Keratinocyte (primary cell): ENCODE measurements at regions not wholly inside any gene's neighbourhood (a gene's known extent, or its start where the extent isn't known, plus 50 kb on each side); places are given as distances from the start of the nearest gene placed in this dataset.

Experiments used
- DNase-seq: peaks from one replicate; pipeline ENCODE4 v3.0.0-alpha.2; 2011; ENCODE audit warnings: low read depth, missing footprints, low spot score
- FAIRE-seq: peaks from 2 replicates; lab custom pipeline; 2011; peaks lifted over from hg19 to GRCh38; lab: Jason Lieb, UNC
- H2AFZ ChIP-seq: 2 replicates; pipeline ENCODE4 v1.6.0; 2012; ENCODE audit warnings: low read length, control low read depth, inconsistent platforms; ENCODE audit not compliant: control insufficient read depth
- H3K27ac ChIP-seq: 2 replicates; pipeline ENCODE4 v1.5.1; 2011; ENCODE audit warnings: low read length; ENCODE audit not compliant: control insufficient read depth, insufficient read depth
- H3K27me3 ChIP-seq: 3 replicates; pipeline ENCODE4 v1.6.0; 2011; ENCODE audit warnings: low read length; ENCODE audit not compliant: control insufficient read depth, insufficient read depth; ENCODE audit errors: extremely low read depth
- H3K36me3 ChIP-seq, 2 experiments: 2 replicates in 1 of 2; 3 replicates in 1 of 2; pipeline ENCODE4 v1.5.1; 2011; ENCODE audit warnings: low read length in 2 of 2, mild to moderate bottlenecking in 1 of 2; ENCODE audit not compliant: control insufficient read depth in 2 of 2, insufficient read depth in 2 of 2; ENCODE audit errors: extremely low read depth in 1 of 2
- H3K4me1 ChIP-seq: 3 replicates; pipeline ENCODE4 v1.5.1; 2011; ENCODE audit warnings: low read length; ENCODE audit not compliant: control insufficient read depth, insufficient read depth; ENCODE audit errors: extremely low read depth
- H3K4me2 ChIP-seq: 3 replicates; pipeline ENCODE4 v1.6.0; 2011; ENCODE audit warnings: low read depth, low read length; ENCODE audit not compliant: control insufficient read depth, insufficient read depth; ENCODE audit errors: extremely low read depth
- H3K4me3 ChIP-seq, 3 experiments: fragments of 200-600 bp in 1 of 3; sonication (generic) in 1 of 3; 2 replicates in 2 of 3; 3 replicates in 1 of 3; pipeline ENCODE4 v1.5.1; 2011 to 2016; ENCODE audit warnings: low read length in 3 of 3, mild to moderate bottlenecking in 3 of 3, control low read depth in 2 of 3, inconsistent platforms in 1 of 3, low read depth in 1 of 3, mixed read lengths in 1 of 3, mixed run types in 1 of 3, moderate library complexity in 1 of 3; ENCODE audit not compliant: control insufficient read depth in 2 of 3, insufficient read depth in 2 of 3; ENCODE audit errors: extremely low read depth in 1 of 3
- H3K79me2 ChIP-seq: 2 replicates; pipeline ENCODE4 v1.6.0; 2012; ENCODE audit warnings: low read length; ENCODE audit not compliant: control insufficient read depth, insufficient read depth
- H3K9ac ChIP-seq: 3 replicates; pipeline ENCODE4 v1.6.0; 2011; ENCODE audit warnings: low read length; ENCODE audit not compliant: control insufficient read depth, insufficient read depth; ENCODE audit errors: extremely low read depth
- H3K9me1 ChIP-seq: 3 replicates; pipeline ENCODE4 v1.6.0; 2011; ENCODE audit warnings: low read length; ENCODE audit not compliant: control insufficient read depth, insufficient read depth; ENCODE audit errors: extremely low read depth
- H3K9me3 ChIP-seq: 2 replicates; pipeline ENCODE4 v1.5.1; 2012; ENCODE audit warnings: low read depth, low read length; ENCODE audit not compliant: control insufficient read depth
- H4K20me1 ChIP-seq: 3 replicates; pipeline ENCODE4 v1.6.0; 2011; ENCODE audit warnings: low read length; ENCODE audit not compliant: control insufficient read depth, insufficient read depth; ENCODE audit errors: extremely low read depth
- CTCF ChIP-seq, 3 experiments: IDR thresholded peaks in 1 of 3; conservative IDR thresholded peaks in 1 of 3; optimal IDR thresholded peaks in 1 of 3; 2 replicates in 2 of 3; 3 replicates in 1 of 3; pipeline versions ENCODE3 to v1.5.1; 2011; ENCODE audit warnings: low read length in 3 of 3, mild to moderate bottlenecking in 3 of 3, moderate library complexity in 2 of 3, control low read depth in 1 of 3, inconsistent platforms in 1 of 3; ENCODE audit not compliant: insufficient read depth in 2 of 3; ENCODE audit errors: extremely low read depth in 1 of 3
- EZH2 ChIP-seq: IDR thresholded peaks from one replicate; pipeline ENCODE4 v1.6.1; 2012; ENCODE audit warnings: inconsistent platforms, mild to moderate bottlenecking, low read length, moderate library complexity
- dilution Hi-C: fragments of 300-500 bp; cut with MboI; formaldehyde crosslinking; loops from one replicate; pipeline ENCODE4 v1.7.0; 2020; ENCODE audit warnings: low sequenced_read_pairs; ENCODE audit not compliant: extremely low pct_ligation_motif_present

- Histone ChIP-seq H4K20me1 (no peaks in the 10 kb centered on the region), H3K4me3 (no peak overlapping the region), H3K27me3 (no peaks in the 10 kb centered on the region), H3K79me2 (no peaks in the 10 kb centered on the region), H3K9me3 (no peaks in the 10 kb centered on the region), H3K4me1 (no peaks in the 10 kb centered on the region), H3K36me3 (no peaks in the 10 kb centered on the region), H3K4me2 (no peak overlapping the region), H3K27ac (no peak overlapping the region), H2AFZ (no peak overlapping the region), H3K9ac (no peak overlapping the region), H3K9me1 (no peaks in the 10 kb centered on the region)
- no peak for TF ChIP-seq CTCF (optimal IDR thresholded peaks at IDR 0.05 in 1 of 3, IDR thresholded peaks at IDR 0.05 in 1 of 3, conservative IDR thresholded peaks at IDR 0.05 in 1 of 3; ENCODE audit: extremely low read depth in 1 of 3, insufficient read depth in 2 of 3, low read length in 3 of 3)
- no peak for TF ChIP-seq EZH2
- FAIRE-seq = no peak
- dilution Hi-C loops = no loop called here
- DNase-seq = no peak
Measured at GRCh38 chr2:66749566-66749965, 314.6 kb downstream of the MEIS1 start.

- no peaks in the 10 kb centered on the region for H3K27me3 ChIP-seq
- H3K9me3 ChIP-seq = no peaks in the 10 kb centered on the region
- H3K36me3 ChIP-seq = no peaks in the 10 kb centered on the region
- FAIRE-seq (no peak), DNase-seq (no peak)
- no peak overlapping the region for H3K4me2 ChIP-seq
- no peak overlapping the region for H2AFZ ChIP-seq
- no peaks in the 10 kb centered on the region for H3K4me1 ChIP-seq
- H3K9ac ChIP-seq = no peak overlapping the region
- no peaks in the 10 kb centered on the region for H3K9me1 ChIP-seq
- TF ChIP-seq CTCF (optimal IDR thresholded peaks at IDR 0.05 in 1 of 3, IDR thresholded peaks at IDR 0.05 in 1 of 3, conservative IDR thresholded peaks at IDR 0.05 in 1 of 3; ENCODE audit: extremely low read depth in 1 of 3, insufficient read depth in 2 of 3, low read length in 3 of 3) (no peak), EZH2 (no peak)
- H3K4me3 ChIP-seq = no peak overlapping the region
- no peaks in the 10 kb centered on the region for H3K79me2 ChIP-seq
- H4K20me1 ChIP-seq = no peaks in the 10 kb centered on the region
- no peak overlapping the region for H3K27ac ChIP-seq
- dilution Hi-C loops = no loop called here
Measured at GRCh38 chr2:66753257-66753656, 318.3 kb downstream of the MEIS1 start.
